GM18507 (cell line): ENCODE measurements at regions not wholly inside any gene's neighbourhood (a gene's known extent, or its start where the extent isn't known, plus 50 kb on each side); places are given as distances from the start of the nearest gene placed in this dataset.
"Not testable (repeated sequence)": the region's sequence is repeated elsewhere in the genome, so short reads cannot be mapped to it uniquely, and the experiment has no call there.

Experiments used
- DNase-seq: peaks from one replicate; pipeline ENCODE4 v3.0.0; 2011; ENCODE audit warnings: low read depth; ENCODE audit not compliant: insufficient read length; ENCODE audit errors: extremely low spot score
- FAIRE-seq: peaks from 2 replicates; lab custom pipeline; 2011; peaks lifted over from hg19 to GRCh38; lab: Jason Lieb, UNC

DNA sequence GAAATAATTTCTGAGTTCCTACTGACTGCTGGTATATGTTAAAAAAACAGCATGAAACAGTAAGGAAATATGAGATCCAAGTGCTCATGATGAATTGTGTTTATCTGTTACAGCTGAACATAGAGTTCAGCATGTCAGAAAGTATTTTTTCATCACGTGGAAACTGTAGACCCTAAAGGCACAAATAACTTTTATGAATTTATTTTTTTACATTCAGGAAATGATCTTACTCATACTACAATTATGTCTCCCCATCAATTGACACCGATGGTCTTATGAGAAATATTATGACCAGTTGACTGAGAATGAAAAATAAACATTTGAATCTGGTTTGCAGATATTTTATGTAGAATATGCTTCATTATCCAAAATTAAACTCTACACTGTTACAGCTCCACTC is 283.1 kb upstream of the SPANXN4 start:
- FAIRE-seq (no peak), DNase-seq (no peak)

DNA sequence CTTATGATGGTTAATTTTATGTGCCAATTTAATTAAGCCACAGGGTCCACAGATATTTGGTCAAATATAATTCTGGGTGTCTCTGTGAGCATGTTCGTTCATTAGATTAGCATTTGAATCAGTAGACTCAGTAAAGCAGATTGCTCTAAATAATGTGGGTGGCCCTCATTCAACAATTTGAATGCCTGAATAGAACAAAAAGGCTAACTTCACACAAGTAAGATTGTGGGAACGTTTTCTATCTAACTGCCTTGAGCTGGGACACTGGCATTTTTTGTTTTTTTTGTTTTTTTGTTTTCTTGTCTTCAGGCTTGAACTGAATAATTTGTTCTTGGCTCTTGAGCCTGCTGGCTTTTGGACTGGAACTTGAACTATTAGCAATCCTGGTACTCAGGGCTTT is 292.4 kb upstream of the SPANXN4 start:
- DNase-seq = no peak

DNA sequence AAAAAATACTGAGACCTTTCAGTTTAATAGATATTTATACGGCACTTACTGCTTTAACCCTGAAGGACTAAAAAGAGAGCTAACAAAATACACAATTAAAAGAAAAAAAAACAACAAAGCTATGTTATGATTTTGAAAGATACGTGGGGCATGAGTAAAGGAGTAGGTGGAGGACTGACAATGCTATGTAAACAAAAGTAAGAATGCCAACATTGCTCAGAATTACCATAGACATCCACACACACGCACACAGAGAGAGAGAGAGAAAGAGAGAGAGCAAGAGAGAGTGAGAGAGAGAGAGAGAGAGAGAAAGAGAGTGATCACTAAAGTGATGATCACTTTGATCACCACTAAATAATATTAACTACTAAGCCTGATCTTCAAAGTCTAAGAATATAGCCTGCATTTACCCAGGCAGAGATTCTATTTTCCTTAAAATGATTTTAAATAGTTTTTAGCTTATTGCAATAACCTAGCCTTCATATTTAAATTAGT is 313.9 kb upstream of the SPANXN4 start:
- FAIRE-seq (no peak), DNase-seq (no peak)

More for the DNA sequence above, 292.4 kb upstream of the SPANXN4 start:
- no peak for FAIRE-seq

DNA sequence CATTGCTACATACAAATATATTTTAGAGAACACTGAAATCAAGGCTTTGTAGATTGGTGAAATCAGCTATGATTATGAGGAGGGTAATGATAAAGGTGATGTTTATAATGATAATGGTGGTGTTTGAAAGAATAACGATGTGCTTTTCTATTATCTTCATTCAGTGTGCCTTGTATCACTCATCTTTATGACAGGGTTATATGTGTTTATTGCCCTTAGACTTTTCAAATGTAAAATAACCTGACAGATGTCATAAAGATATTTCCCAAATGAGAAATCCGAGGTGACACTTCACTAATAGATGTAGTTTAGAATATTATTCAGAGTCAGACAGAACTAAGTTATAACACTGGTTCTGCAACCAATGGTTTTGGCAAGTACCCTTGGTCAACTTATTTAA is 323.0 kb upstream of the SPANXN4 start:
- DNase-seq (no peak), FAIRE-seq (peak; percentile 47)

DNA sequence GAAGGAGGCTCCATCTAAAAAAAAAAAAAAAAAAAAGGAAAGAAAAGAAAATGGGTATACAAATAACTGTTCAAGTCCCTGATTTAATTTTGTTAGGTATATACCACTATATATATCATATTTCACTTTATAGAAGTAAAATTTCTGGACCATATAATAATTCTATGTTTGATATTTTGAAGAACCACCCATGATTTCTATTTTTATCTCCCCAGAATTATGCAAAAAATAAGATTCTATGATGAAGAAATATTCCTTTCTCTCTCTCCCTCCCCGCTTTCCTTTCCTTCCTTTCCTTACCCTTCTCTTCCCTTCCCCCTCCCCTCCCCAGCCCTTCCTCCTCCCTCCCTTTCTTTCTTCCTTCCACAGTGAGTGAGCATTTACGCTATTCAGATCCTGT is 337.5 kb upstream of the SPANXN4 start:
- DNase-seq = no peak
- no peak for FAIRE-seq

DNA sequence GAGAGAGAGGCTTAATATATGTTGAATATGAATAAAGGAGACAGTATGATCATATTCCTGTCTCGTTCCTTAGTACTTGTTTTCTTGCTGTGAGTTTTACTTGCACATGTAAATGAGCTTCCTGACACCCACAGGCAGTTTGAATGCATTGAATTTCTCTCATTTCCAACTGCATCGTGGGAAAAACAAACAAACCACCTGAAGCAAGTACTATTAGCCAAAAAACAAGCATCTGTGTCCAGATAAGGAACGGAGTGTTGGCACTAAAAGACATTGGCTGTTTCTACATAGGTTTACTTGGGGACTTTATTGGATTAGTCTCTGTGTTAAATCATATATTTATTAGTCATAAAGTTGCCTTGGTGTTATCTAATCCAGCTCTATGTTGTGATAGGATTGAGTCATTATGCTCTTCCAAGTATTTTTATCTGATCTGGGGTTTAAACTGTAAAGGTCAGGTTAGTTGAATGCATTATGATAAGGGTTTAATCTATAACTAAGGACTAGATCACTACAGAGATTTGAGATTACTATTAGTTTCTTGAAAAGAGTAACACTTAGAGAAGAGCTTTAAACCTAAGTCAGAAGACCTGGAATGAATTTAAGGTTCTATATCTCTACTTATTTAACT is 339.0 kb upstream of the SPANXN4 start:
- DNase-seq (no peak), FAIRE-seq (no peak)

DNA sequence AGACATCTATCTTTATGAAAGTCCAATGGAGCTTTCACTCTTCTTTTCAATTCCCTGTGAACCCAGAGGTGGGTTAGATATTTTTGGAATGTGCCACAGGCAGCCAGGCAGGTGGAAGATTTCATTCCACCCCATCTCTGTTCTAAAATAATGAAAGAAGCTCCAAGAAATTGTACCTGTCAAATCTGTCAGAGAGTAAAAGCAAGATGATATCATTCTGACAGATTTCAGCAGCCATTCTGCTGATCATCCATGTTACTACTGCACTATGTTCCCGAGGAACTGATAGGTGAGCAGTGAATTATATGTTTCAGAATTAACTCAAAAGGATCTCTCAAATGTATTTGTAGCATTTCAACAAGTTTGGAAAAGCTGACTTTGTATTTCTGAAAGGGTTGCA is 339.5 kb upstream of the SPANXN4 start:
- DNase-seq = no peak
- no peak for FAIRE-seq

- no peak for FAIRE-seq
- DNase-seq = no peak
These were observed 345.7 kb upstream of the SPANXN4 start for GRCh38 chrX:142680038-142680437.

DNA sequence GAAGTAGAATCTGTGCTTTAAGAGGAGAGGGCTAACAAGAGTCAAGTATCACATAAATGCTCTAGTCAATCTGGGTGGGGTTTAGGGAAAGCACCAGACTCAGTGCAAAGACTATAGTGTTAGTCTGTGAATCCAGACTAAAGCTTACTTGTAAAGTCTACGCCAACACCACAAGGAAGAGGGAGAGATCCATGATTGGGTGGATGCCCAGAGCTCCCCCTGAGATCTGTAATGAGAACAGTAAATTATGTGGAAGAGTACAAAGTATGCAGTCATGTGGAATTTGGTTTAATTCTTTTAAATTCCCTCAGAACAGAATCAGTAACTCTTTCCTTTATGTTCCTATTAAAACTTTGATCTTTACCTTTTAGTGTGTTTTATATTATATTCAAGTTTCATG is 354.7 kb upstream of the SPANXN4 start:
- FAIRE-seq = no peak

DNA sequence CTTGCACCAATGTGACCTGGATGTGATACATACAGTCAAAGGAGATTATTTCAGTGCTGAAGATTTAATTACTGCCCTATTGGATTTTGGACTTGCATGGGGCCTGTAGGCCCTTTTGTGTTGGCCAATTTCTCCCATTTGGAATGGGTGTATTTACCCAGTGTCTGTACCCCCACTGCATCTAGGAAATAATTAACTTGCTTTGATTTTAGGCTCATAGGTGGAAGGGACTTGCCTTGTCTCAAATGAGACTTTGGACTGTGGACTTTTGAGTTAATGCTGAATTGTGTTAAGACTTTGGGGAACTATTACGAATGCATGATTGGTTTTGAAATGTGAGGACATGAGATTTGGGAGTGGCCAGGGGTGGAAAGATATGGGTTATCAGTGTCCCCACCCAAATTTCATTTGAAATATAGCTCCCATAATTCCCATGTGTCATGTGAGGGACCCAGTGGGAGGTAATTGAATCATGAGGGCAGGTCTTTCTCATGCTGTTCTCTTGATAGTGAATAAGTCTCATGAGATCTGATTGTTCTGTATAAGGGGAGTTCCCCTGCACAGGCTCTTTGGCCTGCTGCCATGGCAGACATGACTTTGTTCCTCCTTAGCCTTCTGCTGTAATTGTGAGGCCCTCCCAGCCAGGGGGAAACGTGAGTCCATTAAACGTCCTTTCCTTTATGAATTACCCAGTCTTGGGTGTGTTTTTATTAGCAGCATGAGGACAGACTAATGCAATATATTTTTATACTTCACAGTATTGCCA is 362.2 kb upstream of the SPANXN4 start:
- DNase-seq (no peak), FAIRE-seq (no peak)

More for the DNA sequence above, 354.7 kb upstream of the SPANXN4 start:
- no peak for DNase-seq

DNA sequence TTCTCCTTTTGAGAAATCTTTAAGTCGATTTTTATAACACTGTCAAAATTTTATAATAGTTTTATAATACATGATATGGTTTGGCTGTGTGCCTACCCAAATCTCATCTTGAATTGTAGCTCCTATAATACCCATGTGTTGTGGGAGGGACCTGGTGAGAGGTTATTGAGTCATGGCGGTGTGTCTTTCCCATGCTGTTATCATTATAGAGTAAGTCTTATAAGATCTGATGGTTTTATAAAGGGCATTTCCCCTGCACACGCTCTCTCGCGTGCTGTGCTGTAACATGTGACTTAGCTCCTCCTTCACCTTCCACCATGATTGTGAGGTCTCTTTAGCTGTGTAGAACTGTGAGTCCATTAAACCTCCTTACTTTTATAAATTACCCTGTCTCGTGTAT is 364.0 kb upstream of the SPANXN4 start:
- no peak for FAIRE-seq
- no peak for DNase-seq

GRCh38 chrX:142655507-142655906 is 370.2 kb upstream of the SPANXN4 start:
- DNase-seq = no peak
- no peak for FAIRE-seq

DNA sequence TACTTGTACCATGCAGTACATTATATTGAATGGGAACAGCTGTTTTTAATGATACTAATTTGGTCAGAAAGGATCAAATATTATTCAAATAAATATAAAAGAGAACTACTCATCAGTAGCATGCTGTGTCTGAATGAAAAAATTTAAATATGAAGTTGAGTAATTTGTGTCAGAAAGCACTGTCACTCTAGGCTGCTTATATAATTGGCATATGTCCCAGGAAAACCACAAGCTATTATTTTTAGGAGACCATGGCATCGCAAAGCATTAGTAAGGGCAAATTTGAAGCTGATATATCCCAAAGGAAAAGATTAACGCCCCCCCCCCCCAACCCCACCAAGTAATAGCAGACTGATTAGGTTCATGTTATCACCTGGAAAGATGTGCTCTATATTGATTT is 388.5 kb upstream of the SPANXN4 start:
- DNase-seq (no peak), FAIRE-seq (no peak)

DNA sequence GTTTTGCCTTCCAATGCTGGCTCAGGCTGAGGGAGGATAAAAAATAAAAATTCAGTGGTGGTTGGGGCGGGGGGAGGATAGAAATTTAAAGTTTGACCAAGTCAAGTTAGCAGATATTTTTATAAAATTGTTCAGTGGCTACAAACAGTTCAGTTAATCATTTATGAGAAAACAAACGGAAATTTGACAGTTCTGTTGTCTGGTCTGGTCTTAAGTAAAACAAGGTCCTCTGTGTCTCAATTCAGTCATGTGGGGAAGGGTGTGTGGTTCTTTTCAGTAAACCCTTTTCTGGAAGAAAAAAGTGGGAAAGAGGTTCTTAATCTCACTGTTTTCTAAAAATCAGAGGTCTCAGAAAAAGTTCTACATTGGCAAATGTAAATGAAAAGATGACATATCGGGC is 409.1 kb upstream of the SPANXN4 start:
- FAIRE-seq = no peak

GRCh38 chrX:142613403-142613802 is 408.3 kb upstream of the MAGEC2 start:
- FAIRE-seq (no peak), DNase-seq (no peak)

More for the DNA sequence above, 409.1 kb upstream of the SPANXN4 start:
- DNase-seq = no peak

DNA sequence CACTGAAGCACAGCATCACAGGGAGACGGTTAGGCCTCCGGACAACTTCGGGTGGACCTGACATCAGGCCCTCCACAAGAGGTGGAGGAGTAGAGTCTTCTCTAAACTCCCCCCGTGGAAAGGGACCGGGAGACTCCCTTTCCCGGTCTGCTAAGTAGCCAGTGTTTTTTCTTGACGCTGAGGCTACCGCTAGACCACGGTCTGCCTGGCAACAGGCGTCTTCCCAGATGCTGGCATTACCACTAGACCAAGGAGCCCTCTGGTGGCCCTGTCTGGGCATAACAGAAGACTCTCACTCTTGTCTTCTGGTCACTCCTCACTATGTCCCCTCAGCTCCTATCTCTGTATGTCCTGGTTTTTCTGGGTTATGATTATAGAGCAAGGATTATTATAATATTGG is 401.5 kb upstream of the MAGEC2 start:
- not testable (repeated sequence) for FAIRE-seq

DNA sequence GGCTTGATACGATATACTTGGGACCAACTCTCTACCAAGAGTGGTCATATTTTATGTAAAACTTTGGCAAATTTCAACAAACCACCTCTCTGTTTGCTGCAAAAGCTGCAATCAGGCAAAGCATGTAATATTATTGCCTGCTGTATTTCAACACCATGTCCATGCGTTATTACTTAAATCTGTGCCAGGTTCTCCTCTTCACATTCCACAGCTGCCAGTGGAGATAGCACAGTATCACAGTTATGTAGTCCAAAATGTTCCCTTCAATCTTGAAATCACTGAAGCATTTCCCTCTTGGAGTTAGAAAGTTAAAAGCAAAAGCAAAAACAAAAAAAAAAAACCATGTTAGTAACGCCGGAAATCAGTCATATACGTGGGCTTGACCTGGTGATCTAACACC is 396.7 kb upstream of the MAGEC2 start:
- FAIRE-seq (no peak), DNase-seq (no peak)

More for the DNA sequence above, 401.5 kb upstream of the MAGEC2 start:
- not testable (repeated sequence) for DNase-seq

GRCh38 chrX:142593361-142593862 is 388.3 kb upstream of the MAGEC2 start:
- FAIRE-seq = no peak

DNA sequence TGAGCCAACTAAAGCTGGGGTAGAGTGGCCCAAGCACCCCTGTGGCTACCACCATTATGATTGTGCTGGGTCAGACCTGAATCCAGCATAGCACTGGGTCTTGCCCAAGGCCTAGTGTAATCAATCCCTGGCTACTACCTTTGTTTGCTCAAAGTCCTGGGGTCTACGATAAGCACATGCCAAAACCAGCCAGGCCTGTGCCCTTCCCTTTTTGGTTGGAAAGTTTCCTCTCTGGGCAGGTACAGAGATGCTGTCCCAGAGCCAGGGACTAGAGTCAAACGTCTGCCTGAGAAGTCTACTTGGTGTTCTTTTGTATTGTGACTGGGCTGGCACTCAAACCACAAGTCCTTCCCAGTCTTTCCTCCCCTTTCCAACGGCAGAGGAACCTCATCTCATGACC is 371.5 kb upstream of the MAGEC2 start:
- DNase-seq = no peak
- no peak for FAIRE-seq

More at GRCh38 chrX:142593361-142593862, 388.3 kb upstream of the MAGEC2 start:
- no peak for DNase-seq

- FAIRE-seq (no peak), DNase-seq (no peak)
These were observed 344.8 kb upstream of the MAGEC2 start for GRCh38 chrX:142549923-142550322.

DNA sequence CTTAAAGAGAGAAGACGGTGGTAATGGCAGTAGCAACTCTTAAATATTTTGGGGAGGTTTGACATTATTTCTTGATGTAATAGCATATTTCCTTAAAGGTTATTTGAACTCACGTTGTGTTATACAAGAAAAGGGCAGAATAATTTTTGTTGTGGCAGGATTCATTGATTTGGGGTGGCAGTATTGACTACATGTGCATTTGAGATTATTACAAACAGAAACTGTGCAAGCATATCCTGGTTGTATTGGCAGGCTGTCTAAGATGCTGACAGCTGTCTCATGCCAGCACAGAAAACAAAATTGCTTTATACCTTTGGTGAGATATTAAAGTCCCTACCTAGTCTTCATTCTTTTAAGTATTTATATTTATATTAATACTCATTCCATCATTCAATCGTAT is 300.7 kb upstream of the MAGEC2 start:
- DNase-seq = no peak
- no peak for FAIRE-seq
